ENCODE measurements at regions not wholly inside any gene's neighbourhood (a gene's known extent, or its start where the extent isn't known, plus 50 kb on each side); places are given as distances from the start of the nearest gene placed in this dataset.

DNA sequence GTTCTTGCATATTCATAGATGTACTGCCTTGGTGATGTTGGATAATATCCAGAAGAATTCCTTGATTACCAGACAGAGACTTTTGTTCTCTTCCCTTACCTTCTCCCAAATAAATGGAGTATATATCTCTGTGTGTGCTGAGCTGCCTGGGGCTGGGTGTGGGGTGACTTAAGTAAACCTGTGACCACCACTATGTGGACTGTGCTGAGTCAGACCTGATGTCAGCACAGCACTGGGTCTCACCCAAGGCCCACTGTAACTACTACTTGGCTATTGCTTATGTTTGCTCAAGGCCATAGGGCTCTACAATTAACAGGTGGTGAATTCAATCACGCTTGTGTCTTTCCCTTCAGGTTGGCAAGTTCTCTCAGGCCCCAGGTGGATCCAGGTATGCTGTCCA is 145.7 kb upstream of the MDGA2 start:
- DNase-seq, result no peak

DNA sequence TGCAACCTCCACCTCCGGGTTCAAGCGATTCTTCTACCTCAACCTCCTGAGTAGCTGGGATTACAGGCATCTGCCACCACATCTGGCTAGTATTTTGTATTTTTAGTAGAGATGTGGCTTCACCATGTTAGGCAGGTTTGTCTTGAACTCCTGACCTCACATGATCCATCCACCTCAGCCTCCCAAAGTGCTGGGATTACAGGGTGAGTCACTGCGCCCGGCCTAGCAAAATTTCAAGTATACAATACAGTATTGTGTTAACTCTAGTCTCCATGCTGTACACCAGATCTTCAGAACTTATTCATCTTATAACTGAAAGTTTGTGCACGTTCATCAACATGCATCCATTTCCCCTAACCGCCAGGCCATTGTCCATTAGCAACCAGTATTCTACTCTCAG is 115.1 kb upstream of the MDGA2 start:
- no peak for DNase-seq

DNA sequence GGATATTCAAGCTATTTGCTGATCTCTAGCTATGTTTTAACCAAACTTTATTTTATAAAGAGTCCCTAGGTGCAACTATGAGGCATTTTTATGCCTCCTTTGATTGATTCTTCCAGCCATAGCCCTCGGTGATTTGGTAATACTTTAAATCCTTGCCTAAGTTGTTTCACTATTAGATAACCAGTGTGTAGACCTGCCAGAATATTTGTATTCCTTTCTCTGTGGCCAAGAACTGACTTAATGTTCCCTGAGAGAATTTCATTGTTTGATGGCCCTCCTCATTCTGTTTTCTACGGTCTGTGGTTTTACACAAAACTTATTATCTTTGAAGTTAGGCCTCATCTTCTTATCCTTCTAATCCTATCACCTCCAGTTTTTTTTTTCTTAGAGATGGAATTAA is 109.7 kb upstream of the MDGA2 start:
- DNase-seq, result no peak

DNA sequence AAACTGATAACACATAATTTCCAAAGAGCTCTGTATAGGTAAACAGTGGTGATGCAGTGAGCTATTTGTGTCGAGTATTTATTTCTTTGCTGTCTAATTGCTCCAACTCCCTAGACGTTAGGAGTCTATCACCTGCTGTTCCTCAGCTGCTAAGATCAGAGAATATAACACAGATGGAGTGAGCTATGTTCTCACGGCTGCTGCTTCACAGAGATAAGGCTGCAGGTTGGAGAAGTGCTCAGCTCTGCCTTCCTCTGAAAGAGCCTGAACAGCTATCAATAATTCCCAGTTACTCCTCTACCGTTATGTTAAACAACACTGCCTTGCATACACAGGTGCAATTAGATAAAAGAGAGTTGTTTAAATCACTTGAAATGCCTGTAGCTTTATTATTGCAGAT is 103.2 kb upstream of the MDGA2 start:
- no peak for DNase-seq

GRCh38 chr14:47772652-47773051 is 97.2 kb upstream of the MDGA2 start:
- DNase-seq, result no peak

DNA sequence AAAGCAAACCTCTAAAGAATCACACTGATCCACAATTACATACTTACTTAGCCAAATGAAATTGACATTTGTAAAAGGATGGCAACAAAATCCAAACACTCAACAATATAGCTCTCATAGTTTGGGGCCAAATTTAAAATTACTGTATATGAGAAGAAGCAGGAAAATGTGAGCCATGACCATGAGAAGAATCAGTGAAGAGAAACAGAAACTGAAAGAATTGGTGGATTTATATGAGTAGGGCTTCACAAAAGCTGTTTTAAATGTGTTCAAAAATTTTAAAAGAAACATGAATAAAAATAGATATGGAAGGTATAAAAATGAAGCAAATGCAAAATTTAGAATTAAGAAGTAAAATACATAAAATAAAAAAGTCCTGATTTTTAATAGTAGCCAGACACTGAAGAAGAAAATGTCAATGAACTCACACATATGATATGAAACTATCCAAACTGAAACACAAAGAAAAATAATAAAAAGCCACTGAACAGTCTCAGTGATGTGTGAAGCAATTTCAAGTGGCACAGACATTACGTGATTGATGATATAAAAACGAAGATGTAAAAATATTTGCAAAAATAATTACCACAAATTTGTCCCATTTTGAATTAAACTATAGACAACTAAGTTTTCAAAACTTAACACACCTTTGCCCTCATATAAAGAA is 87.9 kb upstream of the MDGA2 start:
- DNase-seq, result no peak

GRCh38 chr14:47746986-47747385 is 71.6 kb upstream of the MDGA2 start:
- no peak for DNase-seq

DNA sequence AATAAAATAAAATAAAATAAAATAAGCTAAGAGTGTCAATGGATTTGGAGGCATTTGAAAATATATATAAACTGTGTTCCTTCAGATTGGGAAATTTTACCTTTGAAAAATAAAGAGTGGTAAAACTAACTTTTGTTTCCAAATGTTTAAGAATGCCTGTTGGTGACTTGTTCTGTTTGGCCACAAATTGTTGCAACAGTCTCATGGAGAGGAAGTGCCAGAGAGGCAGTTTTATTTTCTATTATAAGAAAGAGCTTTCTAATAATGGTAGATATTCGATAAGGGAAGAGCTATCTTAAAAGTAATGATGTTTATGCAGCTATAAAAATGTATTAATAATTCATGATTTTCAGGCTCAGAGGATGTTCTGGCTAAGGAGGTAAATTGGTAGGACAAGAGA is 68.8 kb upstream of the MDGA2 start:
- no peak for DNase-seq

GRCh38 chr14:47739541-47739940 is 64.1 kb upstream of the MDGA2 start:
- DNase-seq, result no peak

DNA sequence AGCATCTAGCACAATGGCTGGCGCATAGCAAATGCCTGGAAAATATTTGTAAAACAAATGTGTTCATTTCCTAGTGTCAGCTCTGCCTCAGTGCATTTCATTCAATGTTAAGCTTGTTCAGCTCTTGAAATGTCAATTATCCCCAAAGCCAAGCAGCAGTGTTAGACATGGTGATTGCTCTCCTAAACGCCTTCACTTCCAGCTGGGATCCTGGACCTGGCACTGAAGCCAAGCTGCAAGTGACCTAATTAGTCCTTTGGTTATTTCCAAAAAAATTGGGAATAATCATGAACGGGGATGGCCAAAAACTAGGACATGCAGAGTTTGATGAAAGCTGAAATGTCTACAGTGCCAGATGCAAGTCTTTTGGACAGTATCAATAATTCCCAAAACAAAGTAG is 54.9 kb upstream of the MDGA2 start:
- DNase-seq, result no peak
